Ishikawa (cell line): ENCODE measurements at regions not wholly inside any gene's neighbourhood (a gene's known extent, or its start where the extent isn't known, plus 50 kb on each side); places are given as distances from the start of the nearest gene placed in this dataset.

Experiments used
- CEBPB ChIP-seq: IDR thresholded peaks from 2 replicates; pipeline ENCODE4 v1.6.1; 2012
- CREB1 ChIP-seq: IDR thresholded peaks from 2 replicates; pipeline ENCODE4 v1.6.1; 2012; ENCODE audit warnings: low read depth
- EGR1 ChIP-seq: IDR thresholded peaks from 2 replicates; pipeline ENCODE4 v1.6.1; 2012
- EP300 ChIP-seq: IDR thresholded peaks from 2 replicates; pipeline ENCODE4 v1.6.1; 2012; ENCODE audit warnings: borderline replicate concordance
- FOXM1 ChIP-seq: IDR thresholded peaks from 2 replicates; pipeline ENCODE4 v1.6.1; 2012; ENCODE audit warnings: low read depth, borderline replicate concordance
- MAX ChIP-seq: IDR thresholded peaks from 2 replicates; pipeline ENCODE4 v1.6.1; 2012
- NFIC ChIP-seq: IDR thresholded peaks from 2 replicates; pipeline ENCODE4 v1.6.1; 2012
- RAD21 ChIP-seq: IDR thresholded peaks from 2 replicates; pipeline ENCODE4 v1.6.1; 2012; ENCODE audit warnings: low read depth
- REST ChIP-seq: IDR thresholded peaks from 2 replicates; pipeline ENCODE4 v1.6.1; 2012; ENCODE audit warnings: low read depth, mild to moderate bottlenecking
- TAF1 ChIP-seq: IDR thresholded peaks from 2 replicates; pipeline ENCODE4 v1.6.1; 2012; ENCODE audit warnings: low read depth, mild to moderate bottlenecking
- TCF12 ChIP-seq: IDR thresholded peaks from 2 replicates; pipeline ENCODE4 v1.6.1; 2012; ENCODE audit warnings: low read depth
- TEAD4 ChIP-seq: IDR thresholded peaks from 2 replicates; pipeline ENCODE4 v1.6.1; 2012
- USF1 ChIP-seq: IDR thresholded peaks from 2 replicates; pipeline ENCODE4 v1.6.1; 2012
- YY1 ChIP-seq: IDR thresholded peaks from 2 replicates; pipeline ENCODE4 v1.6.1; 2012; ENCODE audit warnings: low read depth
- ZBTB7A ChIP-seq: IDR thresholded peaks from 2 replicates; pipeline ENCODE4 v1.6.1; 2012; ENCODE audit warnings: low read depth

GRCh38 chr18:27763936-27764335, 413.0 kb downstream of the CDH2 start:
- no peak for TF ChIP-seq CEBPB
- TF ChIP-seq MAX, result no peak
- TF ChIP-seq TAF1, result no peak
- no peak for TF ChIP-seq USF1
- no peak for TF ChIP-seq RAD21
- TF ChIP-seq NFIC, result no peak
- no peak for TF ChIP-seq FOXM1
- TF ChIP-seq CREB1, result no peak
- TF ChIP-seq TEAD4, result no peak
- TF ChIP-seq YY1, result no peak
- no peak for TF ChIP-seq TCF12
- no peak for TF ChIP-seq EGR1
- no peak for TF ChIP-seq ZBTB7A
- no peak for TF ChIP-seq REST
- no peak for TF ChIP-seq EP300

GRCh38 chr18:27763341-27763740, 413.6 kb downstream of the CDH2 start:
- no peak for TF ChIP-seq REST
- no peak for TF ChIP-seq TAF1
- peak; percentile 82 for TF ChIP-seq NFIC
- TF ChIP-seq TEAD4, result peak; percentile 88
- no peak; the same call in 1 of the 2 replicates for TF ChIP-seq FOXM1
- TF ChIP-seq ZBTB7A, result no peak
- TF ChIP-seq EP300, result peak; percentile 72; the same call in 1 of the 2 replicates
- TF ChIP-seq RAD21, result no peak
- TF ChIP-seq USF1, result no peak
- TF ChIP-seq YY1, result no peak
- no peak for TF ChIP-seq TCF12
- no peak for TF ChIP-seq EGR1
- no peak for TF ChIP-seq MAX
- no peak for TF ChIP-seq CEBPB

GRCh38 chr18:27762054-27762453, 414.9 kb downstream of the CDH2 start:
- TF ChIP-seq ZBTB7A (no peak), CEBPB (no peak), TAF1 (no peak), TEAD4 (peak; percentile 59)

GRCh38 chr18:27752944-27753343, 424.0 kb downstream of the CDH2 start:
- TF ChIP-seq RAD21 (no peak), EP300 (no peak), YY1 (no peak), REST (no peak), TEAD4 (no peak), NFIC (no peak), FOXM1 (no peak), CEBPB (no peak)

GRCh38 chr18:27750923-27751322, 426.0 kb downstream of the CDH2 start:
- TF ChIP-seq MAX (no peak), FOXM1 (no peak), EGR1 (no peak), REST (no peak), TEAD4 (no peak), CREB1 (no peak), ZBTB7A (no peak), USF1 (no peak), TAF1 (no peak), CEBPB (no peak), YY1 (no peak), RAD21 (no peak), TCF12 (no peak), NFIC (no peak), EP300 (no peak)
